ENCODE measurements at regions not wholly inside any gene's neighbourhood (a gene's known extent, or its start where the extent isn't known, plus 50 kb on each side); places are given as distances from the start of the nearest gene placed in this dataset.

DNA sequence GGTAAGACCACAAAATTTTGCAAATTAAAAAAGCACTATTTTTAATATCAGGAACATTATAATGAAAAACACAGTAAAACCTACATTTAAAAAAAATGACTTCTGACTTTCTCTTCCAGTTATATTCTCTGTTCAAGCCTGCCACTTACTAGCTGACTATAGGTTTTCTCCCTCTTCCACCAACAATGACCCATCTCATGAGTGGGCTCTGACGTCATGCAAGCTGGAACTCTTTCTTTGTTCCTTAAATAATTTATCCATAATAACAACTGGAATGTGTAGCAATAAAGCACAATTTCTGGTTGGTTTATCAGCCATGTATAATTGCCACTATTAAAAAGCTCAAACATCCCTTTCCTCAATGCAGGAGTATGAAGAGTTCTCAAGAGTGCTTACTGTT is 378.1 kb upstream of the FAM174A start:
- TF ChIP-seq SUZ12 (IDR thresholded peaks at IDR 0.05; ENCODE audit: extremely low read depth, insufficient read depth, insufficient read length) (no peak), ZNF274 (IDR thresholded peaks at IDR 0.05; ENCODE audit: low read depth, low read length) (no peak), YY1 (IDR thresholded peaks at IDR 0.05; ENCODE audit: insufficient read depth, insufficient read length) (no peak)
